Peyer's patch (tissue), 4 donors: ENCODE measurements at regions not wholly inside any gene's neighbourhood (a gene's known extent, or its start where the extent isn't known, plus 50 kb on each side); places are given as distances from the start of the nearest gene placed in this dataset.

Source experiments
- POLR2A ChIP-seq, 2 donors: fragments of 450-650 bp; IDR thresholded peaks; one replicate each; pipeline ENCODE4 v1.5.1; 2017; ENCODE audit warnings: antibody characterized with exemption in 2 of 2, mild to moderate bottlenecking in 2 of 2, moderate library complexity in 2 of 2
- TF ChIP-seq, protein P1 (sequence below), 6 experiments: fragments of 450-650 bp in 4 of 6; fragments of 200-600 bp in 2 of 6; sonication (generic) in 1 of 6; IDR thresholded peaks; one replicate each; pipeline ENCODE4 v1.5.1; 2017 to 2019; ENCODE audit warnings: antibody characterized with exemption in 6 of 6, mild to moderate bottlenecking in 3 of 6, moderate library complexity in 1 of 6

DNA sequence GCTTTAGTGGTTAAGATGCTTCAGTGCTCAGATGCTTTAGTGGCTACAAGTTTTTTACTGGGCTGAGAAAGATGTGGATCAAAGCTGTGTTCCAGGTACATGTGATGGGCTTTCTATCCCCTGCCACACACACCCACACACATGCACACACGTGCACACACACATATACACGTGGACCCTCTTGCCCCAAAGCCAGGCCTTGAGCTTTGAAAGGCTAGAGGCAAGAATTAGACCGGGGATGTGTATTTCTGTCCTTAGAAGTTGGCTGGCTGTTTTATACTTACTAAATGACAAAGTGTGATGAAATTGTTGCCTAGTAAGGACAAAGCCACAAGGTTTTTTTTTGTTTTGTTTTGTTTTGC is 376.5 kb downstream of the C12orf75 start:
- no peak for TF ChIP-seq POLR2A (IDR thresholded peaks at IDR 0.05)
- TF ChIP-seq, protein P1, sequence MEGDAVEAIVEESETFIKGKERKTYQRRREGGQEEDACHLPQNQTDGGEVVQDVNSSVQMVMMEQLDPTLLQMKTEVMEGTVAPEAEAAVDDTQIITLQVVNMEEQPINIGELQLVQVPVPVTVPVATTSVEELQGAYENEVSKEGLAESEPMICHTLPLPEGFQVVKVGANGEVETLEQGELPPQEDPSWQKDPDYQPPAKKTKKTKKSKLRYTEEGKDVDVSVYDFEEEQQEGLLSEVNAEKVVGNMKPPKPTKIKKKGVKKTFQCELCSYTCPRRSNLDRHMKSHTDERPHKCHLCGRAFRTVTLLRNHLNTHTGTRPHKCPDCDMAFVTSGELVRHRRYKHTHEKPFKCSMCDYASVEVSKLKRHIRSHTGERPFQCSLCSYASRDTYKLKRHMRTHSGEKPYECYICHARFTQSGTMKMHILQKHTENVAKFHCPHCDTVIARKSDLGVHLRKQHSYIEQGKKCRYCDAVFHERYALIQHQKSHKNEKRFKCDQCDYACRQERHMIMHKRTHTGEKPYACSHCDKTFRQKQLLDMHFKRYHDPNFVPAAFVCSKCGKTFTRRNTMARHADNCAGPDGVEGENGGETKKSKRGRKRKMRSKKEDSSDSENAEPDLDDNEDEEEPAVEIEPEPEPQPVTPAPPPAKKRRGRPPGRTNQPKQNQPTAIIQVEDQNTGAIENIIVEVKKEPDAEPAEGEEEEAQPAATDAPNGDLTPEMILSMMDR (IDR thresholded peaks at IDR 0.05), result no peak
